ENCODE measurements at regions not wholly inside any gene's neighbourhood (a gene's known extent, or its start where the extent isn't known, plus 50 kb on each side); places are given as distances from the start of the nearest gene placed in this dataset.

DNA sequence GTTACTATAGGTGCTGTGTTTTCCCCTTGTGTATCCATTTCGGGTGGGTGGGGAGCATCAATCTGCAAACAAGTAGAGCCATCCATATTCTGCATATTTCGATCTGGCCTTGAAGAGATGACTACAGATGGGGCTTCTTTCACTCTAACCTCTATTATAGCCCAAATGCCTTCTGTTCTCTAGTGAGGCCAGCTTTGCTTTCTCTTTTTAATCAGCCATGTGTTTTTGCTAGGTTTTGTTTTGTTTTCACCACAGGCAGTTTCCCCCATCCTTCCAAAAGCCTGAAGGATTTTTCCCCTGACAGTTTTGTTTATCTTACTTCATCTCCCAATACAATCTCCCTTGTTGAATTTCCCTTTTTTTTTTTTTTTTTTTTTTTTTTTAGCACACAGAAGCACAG lies 224.1 kb downstream of the BTG1 start:
- H3K27ac ChIP-seq (replicated peaks), result no peak overlapping the region
- no peak overlapping the region for H3K4me3 ChIP-seq
- no peaks in the 10 kb centered on the region for H3K36me3 ChIP-seq
- TF ChIP-seq, protein P1, sequence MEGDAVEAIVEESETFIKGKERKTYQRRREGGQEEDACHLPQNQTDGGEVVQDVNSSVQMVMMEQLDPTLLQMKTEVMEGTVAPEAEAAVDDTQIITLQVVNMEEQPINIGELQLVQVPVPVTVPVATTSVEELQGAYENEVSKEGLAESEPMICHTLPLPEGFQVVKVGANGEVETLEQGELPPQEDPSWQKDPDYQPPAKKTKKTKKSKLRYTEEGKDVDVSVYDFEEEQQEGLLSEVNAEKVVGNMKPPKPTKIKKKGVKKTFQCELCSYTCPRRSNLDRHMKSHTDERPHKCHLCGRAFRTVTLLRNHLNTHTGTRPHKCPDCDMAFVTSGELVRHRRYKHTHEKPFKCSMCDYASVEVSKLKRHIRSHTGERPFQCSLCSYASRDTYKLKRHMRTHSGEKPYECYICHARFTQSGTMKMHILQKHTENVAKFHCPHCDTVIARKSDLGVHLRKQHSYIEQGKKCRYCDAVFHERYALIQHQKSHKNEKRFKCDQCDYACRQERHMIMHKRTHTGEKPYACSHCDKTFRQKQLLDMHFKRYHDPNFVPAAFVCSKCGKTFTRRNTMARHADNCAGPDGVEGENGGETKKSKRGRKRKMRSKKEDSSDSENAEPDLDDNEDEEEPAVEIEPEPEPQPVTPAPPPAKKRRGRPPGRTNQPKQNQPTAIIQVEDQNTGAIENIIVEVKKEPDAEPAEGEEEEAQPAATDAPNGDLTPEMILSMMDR (IDR thresholded peaks at IDR 0.05; ENCODE audit: borderline replicate concordance), result no peak
- intact Hi-C loops (cut with micrococcal nuclease), result no loop called here
- no peaks in the 10 kb centered on the region for H3K27me3 ChIP-seq (ENCODE audit: low read depth)
- H3K9me3 ChIP-seq (replicated peaks), result no peaks in the 10 kb centered on the region
- no peak for DNase-seq
- H3K4me1 ChIP-seq, result no peaks in the 10 kb centered on the region

DNA sequence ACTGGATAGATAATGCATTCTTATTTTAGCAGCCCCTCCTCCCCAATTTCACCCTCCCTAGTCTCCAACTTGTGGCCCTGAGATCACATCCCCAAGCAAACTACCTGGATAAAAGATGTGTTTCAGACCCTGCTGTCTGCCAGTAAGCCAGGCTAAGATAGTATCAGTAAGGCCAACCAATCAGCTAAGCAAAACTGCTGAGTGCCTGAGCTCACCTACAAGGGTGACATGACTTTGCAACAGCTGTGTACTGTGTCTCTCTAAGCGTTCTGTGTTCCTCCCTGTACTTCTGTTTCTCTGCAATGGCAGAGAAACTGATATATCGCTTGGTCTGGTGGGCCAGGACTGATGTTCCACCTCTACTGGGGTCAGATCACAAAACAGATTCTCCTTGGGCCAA lies 224.9 kb downstream of the BTG1 start:
- Histone ChIP-seq H3K27me3 (ENCODE audit: low read depth) (no peaks in the 10 kb centered on the region), H3K36me3 (no peaks in the 10 kb centered on the region), H3K27ac (replicated peaks) (no peak overlapping the region), H3K4me1 (no peaks in the 10 kb centered on the region), H3K9me3 (replicated peaks) (no peaks in the 10 kb centered on the region), H3K4me3 (no peak overlapping the region)
- TF ChIP-seq, protein P1 (IDR thresholded peaks at IDR 0.05; ENCODE audit: borderline replicate concordance), result no peak
- no peak for DNase-seq
- intact Hi-C loops (cut with micrococcal nuclease), result no loop called here

DNA sequence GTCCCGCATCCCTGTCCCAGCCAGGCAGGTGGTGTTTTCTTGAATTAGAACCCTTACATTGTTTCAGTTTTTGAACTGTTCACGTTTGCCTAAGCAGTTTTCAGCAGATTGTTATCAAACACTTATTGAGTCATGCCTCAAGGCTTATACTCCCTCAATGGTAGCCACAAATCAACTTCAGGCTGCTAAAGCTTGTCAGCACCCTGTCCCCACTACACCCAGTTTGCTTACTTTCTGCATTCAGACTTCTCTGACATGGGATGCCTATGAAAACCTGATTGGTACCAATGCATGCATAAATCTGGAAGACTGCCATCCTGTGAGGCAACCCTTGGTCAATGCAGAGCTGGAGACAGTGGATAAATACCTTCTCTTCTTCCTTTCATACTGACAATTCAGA lies 225.4 kb downstream of the BTG1 start:
- TF ChIP-seq, protein P1 (IDR thresholded peaks at IDR 0.05; ENCODE audit: borderline replicate concordance), result no peak
- Histone ChIP-seq H3K27me3 (ENCODE audit: low read depth) (no peaks in the 10 kb centered on the region), H3K36me3 (no peaks in the 10 kb centered on the region), H3K4me1 (no peaks in the 10 kb centered on the region), H3K9me3 (replicated peaks) (no peaks in the 10 kb centered on the region), H3K4me3 (no peak overlapping the region), H3K27ac (replicated peaks) (no peak overlapping the region)
- DNase-seq, result no peak
- intact Hi-C loops (cut with micrococcal nuclease), result no loop called here

DNA sequence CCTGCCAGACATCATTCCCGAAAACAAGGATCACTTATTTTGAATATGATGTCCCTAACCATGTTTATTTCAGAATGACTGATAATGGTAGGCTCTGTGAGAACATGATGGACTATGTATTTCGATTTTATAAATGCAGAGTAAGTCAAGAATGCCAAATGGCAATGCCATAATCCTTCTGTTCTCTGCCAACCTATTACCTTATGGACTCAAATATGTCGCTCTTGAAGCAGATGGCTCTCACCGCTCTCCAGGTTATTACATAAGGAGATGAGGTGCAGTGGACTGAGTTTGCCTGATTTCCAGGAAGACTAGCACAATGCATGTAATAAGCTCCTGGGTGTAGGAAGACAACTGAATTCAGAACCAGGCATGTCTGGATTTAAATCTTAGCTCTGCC lies 227.2 kb downstream of the BTG1 start:
- Histone ChIP-seq H3K4me3 (no peak overlapping the region), H3K9me3 (replicated peaks) (no peaks in the 10 kb centered on the region), H3K36me3 (no peaks in the 10 kb centered on the region), H3K27ac (replicated peaks) (no peak overlapping the region), H3K27me3 (ENCODE audit: low read depth) (no peaks in the 10 kb centered on the region), H3K4me1 (no peaks in the 10 kb centered on the region)
- TF ChIP-seq, protein P1 (IDR thresholded peaks at IDR 0.05; ENCODE audit: borderline replicate concordance), result no peak
- intact Hi-C loops (cut with micrococcal nuclease), result no loop called here
- DNase-seq, result no peak

DNA sequence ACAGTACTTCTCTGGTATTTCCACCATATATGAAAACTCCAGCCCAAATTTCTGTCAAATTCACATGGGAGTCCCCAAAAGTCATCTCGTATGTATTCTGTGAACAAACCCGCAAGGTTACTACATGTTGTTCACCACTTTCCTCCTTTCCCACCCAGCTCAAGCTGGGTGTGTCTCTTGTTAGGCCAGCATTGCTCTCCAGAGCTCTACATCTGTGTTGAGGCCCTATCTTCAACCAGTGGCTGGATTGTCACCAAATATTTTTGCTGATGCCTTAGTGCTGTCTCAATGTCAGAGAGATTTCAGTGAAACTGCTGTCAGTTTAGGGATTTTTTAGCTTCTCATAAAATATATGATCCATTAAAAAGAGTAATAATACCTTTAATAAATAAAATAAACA lies 230.9 kb downstream of the BTG1 start:
- H3K27ac ChIP-seq (replicated peaks), result no peak overlapping the region
- H3K27me3 ChIP-seq (ENCODE audit: low read depth), result no peaks in the 10 kb centered on the region
- DNase-seq, result no peak
- no peaks in the 10 kb centered on the region for H3K9me3 ChIP-seq (replicated peaks)
- TF ChIP-seq, protein P1 (IDR thresholded peaks at IDR 0.05; ENCODE audit: borderline replicate concordance), result no peak
- no peak overlapping the region for H3K4me3 ChIP-seq
- H3K4me1 ChIP-seq, result no peaks in the 10 kb centered on the region
- intact Hi-C loops (cut with micrococcal nuclease), result no loop called here
- no peaks in the 10 kb centered on the region for H3K36me3 ChIP-seq

DNA sequence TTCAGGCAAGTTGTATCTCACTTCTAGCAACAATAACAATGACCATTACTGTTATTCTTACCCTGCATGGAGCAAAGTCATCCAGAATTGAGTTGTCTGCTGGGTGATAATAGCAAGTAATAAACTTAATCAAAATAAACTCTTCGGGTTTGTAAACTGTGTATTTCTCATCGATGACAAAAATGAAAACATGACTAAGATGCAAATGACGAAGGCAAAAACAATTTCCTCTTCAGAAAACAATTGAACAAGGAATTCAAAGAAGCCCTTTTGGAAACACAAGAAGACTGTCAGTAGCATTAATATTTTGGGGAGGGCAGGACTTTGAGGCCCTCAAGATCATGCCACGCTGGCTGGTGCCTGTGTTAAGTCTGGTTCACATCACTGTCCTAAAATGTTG lies 232.0 kb downstream of the BTG1 start:
- H3K27me3 ChIP-seq (ENCODE audit: low read depth), result no peaks in the 10 kb centered on the region
- H3K9me3 ChIP-seq (replicated peaks), result no peaks in the 10 kb centered on the region
- TF ChIP-seq, protein P1 (IDR thresholded peaks at IDR 0.05; ENCODE audit: borderline replicate concordance), result no peak
- no peak overlapping the region for H3K27ac ChIP-seq (replicated peaks)
- H3K4me3 ChIP-seq, result no peak overlapping the region
- no peaks in the 10 kb centered on the region for H3K4me1 ChIP-seq
- intact Hi-C loops (cut with micrococcal nuclease), result no loop called here
- no peak for DNase-seq
- H3K36me3 ChIP-seq, result no peaks in the 10 kb centered on the region

Data from left ventricle myocardium inferior (tissue), 1 donor.